ENCODE measurements at regions not wholly inside any gene's neighbourhood (a gene's known extent, or its start where the extent isn't known, plus 50 kb on each side); places are given as distances from the start of the nearest gene placed in this dataset.

DNA sequence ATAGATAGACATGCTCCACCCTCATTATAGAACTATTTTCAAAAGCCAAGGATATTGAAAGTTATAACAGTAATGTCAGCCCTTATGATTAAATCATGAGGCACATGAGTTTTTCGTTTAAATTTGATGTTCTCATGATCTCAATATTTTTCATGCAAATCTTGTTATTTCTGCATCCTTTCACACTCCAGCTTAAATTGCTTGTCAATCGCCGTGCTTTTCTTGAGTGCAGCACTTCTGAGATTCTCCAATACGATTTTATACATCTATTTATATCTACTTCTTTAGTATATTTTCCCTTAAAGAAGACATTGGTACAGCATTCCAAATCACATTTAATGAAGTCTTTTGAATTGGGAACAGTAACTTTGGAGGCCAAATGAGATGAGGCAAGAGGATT lies 171.2 kb upstream of the GBE1 start:
- DNase-seq, result no peak

DNA sequence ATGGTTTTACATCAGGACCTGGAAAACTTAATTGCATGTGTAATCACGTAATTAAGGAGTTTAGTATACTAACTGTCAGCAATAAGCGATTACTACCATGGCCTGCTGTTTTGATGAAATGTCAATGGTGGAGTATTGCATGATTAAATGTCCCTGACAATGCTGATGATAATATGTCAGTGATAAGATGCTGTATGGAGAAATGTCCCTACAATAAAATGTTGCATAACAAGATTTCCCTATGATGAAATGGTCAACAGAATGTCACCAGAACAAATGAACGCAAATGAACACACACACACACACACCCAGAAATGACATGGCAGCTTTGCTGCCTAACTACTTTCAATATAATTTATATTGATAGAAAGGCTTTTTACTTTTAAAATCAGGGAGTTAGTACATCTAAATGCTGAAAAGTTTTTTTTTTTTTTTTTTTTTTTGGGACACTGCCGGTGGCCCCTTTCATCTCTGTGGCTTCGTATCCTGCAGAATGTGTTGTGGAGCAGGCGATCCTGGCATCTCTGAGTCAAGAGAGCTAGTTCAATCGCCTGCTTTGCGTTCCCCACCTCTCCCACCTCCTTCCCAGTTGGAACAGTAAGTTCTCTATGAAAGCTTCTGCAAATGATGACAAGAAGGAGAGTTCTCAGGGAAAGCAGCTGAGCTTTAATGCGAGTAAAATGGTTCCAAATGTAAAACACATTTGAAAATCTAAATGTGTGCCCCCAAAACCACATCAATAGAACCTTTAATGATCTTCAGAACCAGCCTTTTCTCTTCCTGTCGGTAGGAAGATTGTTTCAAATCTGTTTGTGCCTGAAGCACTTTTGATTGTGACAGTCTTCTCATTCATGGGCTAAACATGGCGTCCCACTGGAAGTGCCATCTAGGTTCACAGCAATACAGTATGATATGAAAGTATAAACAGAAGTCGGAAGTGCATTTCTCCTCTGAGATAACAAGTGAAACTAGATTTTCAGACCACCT lies 170.1 kb upstream of the GBE1 start:
- no peak for DNase-seq

DNA sequence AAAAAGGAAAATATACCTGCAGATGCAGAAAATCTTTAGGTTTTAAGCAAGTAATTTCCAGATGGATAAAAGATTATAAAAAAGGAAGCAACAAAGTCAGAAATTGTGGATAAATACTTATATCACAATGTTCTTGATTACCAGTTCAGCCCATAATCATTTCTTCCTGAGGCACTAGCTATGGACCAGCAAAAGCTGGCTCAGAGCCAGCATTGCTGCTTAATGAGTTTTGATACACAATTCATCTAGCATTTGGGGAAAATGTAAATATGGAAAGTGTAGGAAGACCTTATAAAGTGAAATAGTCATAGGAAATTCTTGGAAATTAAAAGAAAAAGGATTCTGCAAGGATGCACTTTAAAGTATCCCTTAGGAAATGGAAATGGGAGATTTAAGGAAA lies 168.3 kb upstream of the GBE1 start:
- DNase-seq, result no peak

DNA sequence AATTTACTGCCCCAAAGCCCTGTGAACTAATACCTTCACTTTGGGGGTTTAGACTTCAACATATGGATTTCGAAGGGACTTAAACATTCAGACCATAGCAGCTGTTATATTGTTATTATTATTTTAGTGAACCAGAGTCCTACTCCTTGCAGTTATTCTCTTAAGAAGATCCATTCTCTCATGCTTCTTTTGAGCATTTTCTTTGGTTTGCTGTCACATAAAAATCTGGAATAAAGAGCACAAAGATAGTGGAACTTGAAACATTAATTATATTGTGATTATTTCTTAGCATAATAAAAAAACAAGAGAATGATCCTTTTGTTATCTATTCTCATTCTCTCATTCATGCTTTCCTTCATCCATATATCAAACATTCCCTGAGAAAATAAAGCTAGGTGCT lies 166.4 kb upstream of the GBE1 start:
- DNase-seq, result no peak

DNA sequence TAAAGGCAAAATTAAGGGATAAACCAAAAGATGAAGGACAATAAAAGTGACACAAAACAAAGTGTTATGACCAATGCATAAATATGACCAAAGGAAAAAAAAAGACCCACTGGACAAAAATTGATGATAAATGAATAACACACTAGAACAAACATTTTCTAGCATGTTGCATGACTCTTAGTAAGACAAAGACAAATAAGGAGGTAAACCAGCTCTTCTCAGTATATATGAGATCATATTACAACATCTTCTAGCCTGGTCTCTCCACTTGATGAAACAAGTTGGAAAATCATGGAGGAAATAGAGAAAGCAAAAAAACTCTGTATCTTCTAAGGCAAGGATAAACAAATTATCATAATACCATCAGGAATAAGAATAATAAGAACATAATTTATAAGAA lies 163.9 kb upstream of the GBE1 start:
- no peak for DNase-seq

DNA sequence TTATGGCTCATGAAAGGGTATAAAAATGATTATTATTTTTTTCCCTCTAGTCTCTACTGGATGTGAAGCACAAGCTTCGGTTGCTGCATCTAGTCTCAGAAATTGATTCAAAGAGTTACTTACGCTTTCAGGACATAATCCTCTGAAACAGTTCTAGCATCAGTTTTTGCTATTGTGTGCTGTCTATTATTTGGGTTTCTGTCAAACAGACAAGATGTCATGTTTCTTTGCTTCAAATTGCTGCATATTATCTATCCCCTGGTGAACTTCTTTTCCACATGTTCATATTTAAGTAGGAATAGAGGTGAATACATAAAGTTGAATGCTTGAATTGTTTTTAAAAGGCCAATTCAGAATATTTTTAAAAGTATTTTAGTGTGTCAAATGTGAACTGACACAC lies 161.6 kb upstream of the GBE1 start:
- no peak for DNase-seq

DNA sequence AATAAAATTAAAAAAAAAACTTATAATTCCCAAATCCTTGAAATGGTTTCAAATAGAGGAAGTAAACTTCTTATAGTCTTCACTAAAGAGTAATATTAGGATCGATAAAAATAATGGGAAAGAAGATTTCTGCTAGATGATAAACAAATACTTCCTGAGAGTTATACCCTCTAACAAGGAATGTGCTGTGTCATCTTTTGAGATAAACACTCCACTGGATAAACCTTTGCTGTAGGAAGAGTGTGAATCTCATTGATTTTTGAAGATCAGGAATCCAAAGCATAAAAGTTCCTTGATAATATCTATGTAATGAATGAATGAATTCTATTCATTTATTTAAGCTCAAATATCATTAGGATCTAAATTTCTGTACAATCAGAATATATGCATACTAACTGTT lies 161.0 kb upstream of the GBE1 start:
- DNase-seq, result no peak

DNA sequence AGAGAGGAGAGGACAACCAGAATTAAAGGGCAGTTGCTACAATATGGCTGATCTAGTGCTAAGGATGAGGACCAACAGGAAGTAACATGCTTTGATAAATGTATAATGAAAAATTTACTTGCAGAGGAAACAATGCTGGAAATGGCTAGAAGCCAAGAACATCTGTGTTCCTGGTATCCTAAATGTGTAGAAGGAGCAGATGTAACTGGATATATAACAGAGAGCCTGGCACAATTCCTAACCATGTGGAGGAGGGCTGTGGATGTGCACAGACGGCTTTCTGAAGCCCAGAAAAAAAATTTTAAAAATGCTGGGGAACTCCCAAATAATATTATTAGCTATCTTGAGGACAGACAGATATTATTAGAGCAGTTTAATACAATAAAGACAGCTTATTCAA lies 159.4 kb upstream of the GBE1 start:
- DNase-seq, result no peak

DNA sequence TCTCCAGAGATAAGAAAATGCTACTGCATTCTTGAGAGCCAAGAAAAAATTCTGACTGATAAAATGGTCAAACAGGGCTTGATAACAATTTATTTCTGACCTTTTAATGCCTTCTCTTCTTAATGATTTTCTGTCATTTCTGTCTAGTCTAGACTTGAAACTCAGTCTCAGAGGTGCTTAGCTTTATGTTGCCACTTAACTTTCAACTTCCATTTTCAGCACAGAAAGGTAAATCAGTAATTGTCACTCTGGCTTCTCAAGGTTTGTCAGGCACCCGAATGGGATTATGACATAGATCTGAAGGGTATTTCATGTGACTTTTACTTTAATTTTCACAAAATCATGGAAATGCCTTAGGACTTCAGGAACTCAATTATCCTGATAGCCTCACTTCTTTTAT lies 155.4 kb upstream of the GBE1 start:
- no peak for DNase-seq

DNA sequence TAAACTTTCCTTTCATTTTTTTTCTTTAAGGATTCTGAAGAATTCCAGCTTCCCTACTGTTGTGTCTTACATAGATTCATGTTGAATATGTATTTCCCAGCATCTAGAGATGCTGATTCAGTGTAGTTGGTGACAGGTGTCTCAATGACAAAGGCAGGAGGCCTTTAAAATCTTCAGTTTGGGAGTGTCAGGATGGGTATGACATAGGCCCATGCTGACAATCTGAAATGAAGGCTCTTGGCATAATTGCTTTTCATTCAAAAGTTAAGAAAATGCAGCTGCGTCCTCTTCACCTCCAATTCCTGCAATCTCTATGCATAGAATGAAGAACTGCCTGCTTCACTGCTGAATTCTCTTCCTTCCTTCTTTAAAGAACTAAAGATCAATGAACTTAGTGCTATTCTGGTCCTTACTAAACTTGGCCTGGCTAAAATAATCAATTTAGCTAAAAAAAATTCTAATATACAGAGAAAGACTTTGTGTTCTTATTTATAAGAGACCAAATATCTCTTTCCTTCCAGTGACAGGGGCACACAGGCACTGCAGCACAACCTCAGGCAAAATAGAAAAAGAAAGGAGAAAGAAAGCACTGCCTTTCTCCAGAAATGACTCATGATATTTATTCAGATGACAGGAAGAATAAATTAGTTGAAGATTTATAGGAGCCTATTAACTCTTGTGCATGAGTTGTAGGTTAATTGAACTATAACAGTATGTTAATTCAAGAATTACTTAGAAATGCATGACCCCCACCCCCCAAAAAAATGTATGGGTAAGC lies 152.6 kb upstream of the GBE1 start:
- DNase-seq, result no peak

DNA sequence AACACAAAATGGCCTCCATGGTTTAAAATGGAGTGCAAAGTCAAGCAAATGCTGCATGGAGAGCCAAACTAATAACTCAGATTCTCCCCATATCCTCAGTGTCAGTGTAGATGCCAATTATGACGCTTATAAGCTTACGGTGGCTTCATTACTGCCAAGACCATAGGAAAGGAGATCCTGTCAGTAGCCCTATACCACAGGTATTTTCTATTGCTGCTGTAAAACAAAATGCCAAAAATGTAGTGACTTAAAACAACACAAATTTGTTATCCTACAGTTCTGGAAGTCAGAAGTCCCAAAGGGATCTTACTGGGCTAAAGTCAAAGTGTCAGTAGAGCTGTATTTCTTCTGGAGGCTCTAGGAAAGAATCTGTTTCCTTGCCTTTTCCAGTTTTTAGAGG lies 149.8 kb upstream of the GBE1 start:
- DNase-seq, result no peak

DNA sequence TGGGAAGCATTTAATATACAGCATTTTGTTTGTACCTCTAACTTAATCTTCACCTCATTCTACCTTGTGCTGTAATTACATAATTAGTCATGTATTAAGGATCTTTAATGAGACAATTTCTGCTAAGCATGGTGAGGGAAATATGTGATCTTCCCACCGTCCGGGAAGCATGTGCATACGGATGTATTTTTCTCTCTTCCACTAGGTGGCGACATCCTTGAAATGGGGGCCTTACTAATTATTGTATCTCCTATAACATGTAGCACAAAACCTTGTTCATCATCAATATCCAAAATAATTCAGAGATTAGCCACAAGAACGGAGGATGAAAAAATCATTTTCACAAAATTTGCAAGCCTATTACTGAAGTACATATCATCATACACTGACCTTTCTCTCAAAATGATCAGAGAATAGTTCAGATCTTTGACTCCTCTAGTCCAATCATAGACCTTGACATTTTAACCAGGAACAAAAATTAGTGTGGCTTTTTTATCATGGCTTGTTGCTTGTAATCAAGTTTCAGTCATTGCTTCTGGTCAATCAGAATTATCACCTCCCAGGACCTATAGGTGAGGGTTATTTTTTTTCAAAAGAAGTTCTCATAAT lies 148.9 kb upstream of the GBE1 start:
- DNase-seq, result peak; percentile 31

DNA sequence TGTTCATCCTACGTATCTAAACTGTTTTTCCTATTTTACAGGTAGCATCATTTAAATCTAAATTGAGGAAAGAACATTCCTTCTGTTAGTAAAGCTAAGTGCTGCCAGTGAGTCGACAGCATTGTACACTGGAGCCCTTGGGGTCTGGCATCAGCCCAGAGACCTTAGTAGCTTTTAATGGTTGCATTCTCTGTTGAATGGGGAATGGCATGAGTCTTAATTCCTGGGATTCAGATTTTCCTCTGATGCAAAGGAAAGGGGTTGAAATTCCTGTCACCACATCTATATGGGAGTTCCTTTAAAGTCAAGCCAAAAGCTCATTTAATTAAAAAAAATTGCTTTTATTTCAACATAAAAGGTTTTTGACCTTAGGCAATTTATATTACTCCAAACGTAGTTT lies 148.4 kb upstream of the GBE1 start:
- DNase-seq, result no peak

DNA sequence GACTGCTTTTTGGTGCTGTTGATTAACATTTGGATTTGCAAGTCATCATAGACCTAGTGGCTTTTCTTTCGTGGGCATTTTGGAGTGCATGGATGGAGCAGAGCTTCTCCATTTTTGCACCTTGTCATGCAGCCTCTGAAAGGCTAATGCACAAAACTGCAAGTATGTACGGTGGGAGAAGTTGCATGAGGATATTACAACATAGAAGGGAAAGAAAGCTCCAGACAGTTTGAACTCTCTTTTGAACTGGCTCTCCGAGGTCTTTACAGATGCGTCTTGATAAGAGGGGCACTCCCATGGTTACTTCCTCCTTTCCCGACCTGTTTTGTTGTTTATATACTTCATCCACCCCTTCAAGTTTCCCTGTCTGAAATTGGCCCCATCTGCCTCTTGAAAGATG lies 147.1 kb upstream of the GBE1 start:
- no peak for DNase-seq

DNA sequence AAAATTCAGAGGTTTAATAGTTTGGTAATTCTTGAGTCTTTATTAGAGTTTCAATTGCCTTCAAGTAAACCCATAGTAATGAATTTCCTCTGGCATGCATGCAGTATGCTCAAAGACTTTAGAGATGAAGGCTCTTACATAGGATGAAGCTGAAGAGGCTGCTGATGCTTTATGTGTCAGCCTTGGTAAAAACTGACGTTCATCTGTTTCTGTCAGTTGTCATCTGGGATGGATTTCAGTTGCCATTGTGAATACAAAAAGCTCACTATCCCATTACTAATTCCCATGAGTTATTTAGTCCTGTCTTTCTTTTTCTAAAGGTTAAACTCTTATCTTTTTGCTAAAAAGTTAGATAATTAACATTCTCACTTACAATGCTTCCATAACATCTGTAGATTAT lies 136.9 kb upstream of the GBE1 start:
- no peak for DNase-seq

DNA sequence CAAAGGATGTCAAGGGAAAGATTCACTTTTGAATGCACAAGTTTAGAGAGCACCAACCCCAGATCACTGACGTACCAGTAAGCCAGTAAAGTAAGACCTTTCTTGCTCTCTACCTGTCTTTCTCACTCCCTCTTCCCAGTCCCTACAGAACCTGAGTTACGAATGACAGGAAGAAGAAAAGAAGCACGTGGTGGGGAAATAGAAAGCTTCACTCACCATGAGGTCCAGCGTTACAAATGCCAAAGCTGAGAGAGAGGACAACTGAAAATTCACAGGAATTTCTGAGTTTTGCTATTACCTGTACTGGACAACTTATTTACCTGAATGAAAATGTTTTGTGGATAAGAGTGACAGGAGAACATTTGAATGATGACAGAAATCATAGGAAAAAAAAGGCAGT lies 133.2 kb upstream of the GBE1 start:
- DNase-seq, result no peak

DNA sequence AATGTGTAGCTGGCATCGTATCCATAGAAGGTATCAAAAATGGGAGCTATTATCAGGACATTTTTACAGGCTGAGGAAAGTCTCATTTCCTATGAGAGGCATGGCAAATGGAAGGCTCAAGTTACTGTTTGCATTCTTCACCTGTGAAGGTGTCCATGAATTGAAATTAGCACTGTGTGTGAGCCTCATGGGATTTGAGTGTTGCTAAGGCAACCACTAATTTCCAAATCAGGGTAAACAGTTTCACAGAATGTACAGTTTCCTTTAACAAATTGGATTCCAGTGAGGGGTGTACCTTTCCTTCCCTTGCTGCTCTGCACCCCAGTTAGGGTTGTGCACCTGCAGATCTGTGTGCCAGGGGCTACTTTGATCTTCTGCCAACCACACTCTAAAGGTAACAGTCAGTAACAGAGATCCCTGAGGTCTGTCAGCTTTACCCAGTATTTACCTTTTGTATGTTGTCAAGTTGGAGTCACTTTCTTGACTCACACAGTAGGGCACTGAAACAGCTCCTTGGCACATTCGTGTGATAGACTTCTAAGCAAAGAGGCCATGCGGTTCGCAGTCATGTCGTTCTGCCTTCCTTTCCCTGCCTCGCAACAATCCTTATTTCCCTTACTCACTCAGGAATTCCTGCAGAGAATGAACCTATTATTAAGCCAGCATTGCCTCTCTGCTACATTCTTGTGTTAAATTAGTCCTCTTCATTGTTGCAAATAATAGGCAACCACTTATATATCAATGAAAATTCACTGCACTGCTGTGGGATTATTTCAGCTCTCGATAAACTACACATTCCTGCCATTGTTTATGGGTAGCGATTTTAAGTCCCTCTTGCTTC lies 129.8 kb upstream of the GBE1 start:
- no peak for DNase-seq

DNA sequence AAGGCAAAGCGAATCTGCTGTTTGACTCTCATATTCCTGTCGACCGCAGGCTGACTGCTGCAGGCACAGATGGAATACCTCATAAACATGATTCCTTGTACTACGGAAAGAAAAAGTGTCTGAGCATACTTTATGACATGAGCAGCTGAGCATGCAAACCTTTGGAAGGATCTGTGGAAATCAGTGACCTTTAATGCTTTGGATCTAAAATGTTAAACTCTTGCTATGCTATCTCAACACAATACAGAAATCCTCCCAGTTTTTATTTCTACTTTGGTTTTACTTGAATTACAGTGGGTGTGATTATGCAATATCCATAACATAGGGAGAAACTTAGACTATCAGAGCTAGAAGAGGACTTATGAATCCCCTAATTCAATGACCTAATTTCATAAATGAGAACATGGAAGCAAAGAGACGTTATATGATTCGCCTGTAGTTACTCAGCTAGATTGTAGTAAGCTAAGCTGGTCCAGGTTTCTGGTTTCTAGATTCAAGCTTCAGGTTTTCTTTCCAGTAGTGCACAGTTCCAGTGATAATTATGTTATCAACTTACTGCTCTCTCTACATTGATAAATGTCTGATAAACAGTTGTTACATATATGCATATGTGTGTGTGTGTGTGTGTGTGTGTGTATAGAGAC lies 127.6 kb upstream of the GBE1 start:
- DNase-seq, result no peak

DNA sequence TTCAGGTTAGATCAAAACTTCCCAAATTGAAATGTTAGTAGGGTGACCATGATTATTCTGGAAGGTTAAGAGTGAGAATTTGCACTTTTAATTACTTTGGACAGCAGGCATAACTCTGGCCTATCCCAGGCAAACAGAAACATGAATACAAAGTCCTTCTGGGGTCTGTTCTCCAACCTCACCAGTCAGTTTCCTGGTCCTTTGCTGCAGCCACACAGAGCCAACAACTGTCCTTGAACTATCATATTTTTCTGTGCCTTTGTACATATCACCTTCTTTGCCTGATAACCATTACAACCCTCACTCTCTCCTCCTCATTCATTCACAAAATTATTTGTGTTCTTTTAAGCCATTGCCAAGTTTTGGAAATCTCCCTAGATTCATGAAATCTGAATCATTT lies 126.0 kb upstream of the GBE1 start:
- no peak for DNase-seq

DNA sequence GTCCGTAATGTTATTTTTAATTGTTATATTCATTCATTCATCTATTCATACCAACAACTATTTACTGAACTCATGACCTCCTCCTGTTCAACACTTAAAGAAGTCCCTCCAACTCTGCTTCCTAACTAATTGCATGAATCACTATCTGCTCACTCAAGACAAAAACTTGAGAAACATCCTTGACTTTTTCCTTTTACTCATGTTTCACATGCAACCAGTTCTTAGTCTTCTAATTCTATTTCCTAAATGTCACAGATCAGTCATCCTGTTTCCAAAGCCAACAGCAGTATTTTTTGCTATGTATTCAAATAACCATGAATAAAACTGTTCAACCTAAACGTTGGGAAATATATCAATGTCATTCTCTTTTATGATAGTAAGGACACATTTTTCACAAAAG lies 124.6 kb upstream of the GBE1 start:
- no peak for DNase-seq

DNA sequence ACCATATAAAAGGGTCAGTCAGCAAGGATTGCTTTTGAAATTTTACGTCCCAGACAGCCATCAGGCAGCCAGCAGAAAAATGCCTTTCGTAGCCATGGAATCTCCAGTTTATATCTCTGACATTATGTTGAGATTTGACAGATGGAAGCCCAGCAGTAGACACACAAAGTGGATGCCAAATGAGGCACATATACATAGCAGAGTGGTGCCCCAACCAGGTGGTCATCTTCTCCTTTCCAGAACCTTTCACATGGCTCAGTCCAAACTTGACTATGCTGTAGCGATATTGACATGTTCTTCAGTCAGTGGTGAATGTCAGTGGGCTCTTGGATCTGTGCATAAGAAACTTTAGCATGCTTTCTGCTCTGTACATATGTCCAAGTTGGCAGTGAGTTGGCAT lies 123.3 kb upstream of the GBE1 start:
- no peak for DNase-seq

DNA sequence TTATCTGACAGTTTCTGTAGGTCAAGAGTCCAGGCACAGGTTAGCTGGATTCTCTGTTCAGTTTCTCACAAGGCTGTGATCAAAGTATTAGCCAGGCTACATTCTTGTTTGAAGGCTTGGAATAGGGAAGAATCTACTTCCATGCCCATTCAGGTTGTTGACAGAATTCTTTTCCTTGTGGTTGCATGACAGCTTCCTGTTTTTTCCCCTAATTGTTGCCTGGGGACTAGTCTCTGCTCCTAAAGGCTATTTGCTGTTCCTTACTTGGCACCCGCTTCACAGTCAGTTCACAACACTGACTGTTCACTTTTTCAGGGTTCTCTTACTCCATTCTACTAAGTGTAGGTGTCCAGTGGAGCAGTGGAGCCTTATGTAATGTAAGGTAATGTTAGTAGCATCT lies 115.4 kb upstream of the GBE1 start:
- no peak for DNase-seq

Measured in CD4-positive, alpha-beta T cell treated with Interleukin-10 for 1 hour (primary cell).